ENCODE measurements at regions not wholly inside any gene's neighbourhood (a gene's known extent, or its start where the extent isn't known, plus 50 kb on each side); places are given as distances from the start of the nearest gene placed in this dataset.

GRCh38 chr15:55044162-55044561 lies 152.6 kb downstream of the RSL24D1 start:
- H3K4me3 ChIP-seq (ENCODE audit: low read depth, low read length): no peak overlapping the region
- no peaks in the 10 kb centered on the region for H3K36me3 ChIP-seq
- no peaks in the 10 kb centered on the region for H3K9me3 ChIP-seq
- no peaks in the 10 kb centered on the region for H3K27me3 ChIP-seq
- H3K4me1 ChIP-seq: no peaks in the 10 kb centered on the region
- TF ChIP-seq CTCF (IDR thresholded peaks at IDR 0.05; ENCODE audit: low read depth, low read length): no peak
- DNase-seq: no peak

GRCh38 chr15:55037071-55037470 lies 159.7 kb downstream of the RSL24D1 start:
- H3K36me3 ChIP-seq: no peaks in the 10 kb centered on the region
- H3K4me3 ChIP-seq (ENCODE audit: low read depth, low read length): no peak overlapping the region
- no peak for TF ChIP-seq CTCF (IDR thresholded peaks at IDR 0.05; ENCODE audit: low read depth, low read length)
- no peaks in the 10 kb centered on the region for H3K9me3 ChIP-seq
- no peaks in the 10 kb centered on the region for H3K27me3 ChIP-seq
- no peaks in the 10 kb centered on the region for H3K4me1 ChIP-seq
- no peak for DNase-seq

- Histone ChIP-seq H3K36me3 (no peaks in the 10 kb centered on the region), H3K4me1 (no peaks in the 10 kb centered on the region), H3K9me3 (no peaks in the 10 kb centered on the region), H3K27me3 (no peaks in the 10 kb centered on the region), H3K4me3 (ENCODE audit: low read depth, low read length) (no peak overlapping the region)
- TF ChIP-seq CTCF (IDR thresholded peaks at IDR 0.05; ENCODE audit: low read depth, low read length): no peak
- no peak for DNase-seq
Observed at GRCh38 chr15:55035749-55036148, 161.0 kb downstream of the RSL24D1 start.

- Histone ChIP-seq H3K27me3 (no peaks in the 10 kb centered on the region), H3K36me3 (no peaks in the 10 kb centered on the region), H3K9me3 (no peaks in the 10 kb centered on the region), H3K4me3 (ENCODE audit: low read depth, low read length) (no peak overlapping the region), H3K4me1 (no peaks in the 10 kb centered on the region)
- TF ChIP-seq CTCF (IDR thresholded peaks at IDR 0.05; ENCODE audit: low read depth, low read length): no peak
- no peak for DNase-seq
Observed at GRCh38 chr15:55033574-55033973, 163.2 kb downstream of the RSL24D1 start.

- Histone ChIP-seq H3K4me1 (no peaks in the 10 kb centered on the region), H3K36me3 (no peaks in the 10 kb centered on the region), H3K4me3 (ENCODE audit: low read depth, low read length) (no peak overlapping the region), H3K9me3 (no peaks in the 10 kb centered on the region), H3K27me3 (no peaks in the 10 kb centered on the region)
- DNase-seq: no peak
- TF ChIP-seq CTCF (IDR thresholded peaks at IDR 0.05; ENCODE audit: low read depth, low read length): no peak
Observed at GRCh38 chr15:55031727-55032126, 165.0 kb downstream of the RSL24D1 start.

GRCh38 chr15:55026381-55026780 lies 170.4 kb downstream of the RSL24D1 start:
- H3K4me3 ChIP-seq (ENCODE audit: low read depth, low read length): no peak overlapping the region

More at GRCh38 chr15:55026381-55026780, 170.4 kb downstream of the RSL24D1 start:
- H3K36me3 ChIP-seq: no peaks in the 10 kb centered on the region
- DNase-seq: no peak
- no peaks in the 10 kb centered on the region for H3K9me3 ChIP-seq
- TF ChIP-seq CTCF (IDR thresholded peaks at IDR 0.05; ENCODE audit: low read depth, low read length): no peak
- no peaks in the 10 kb centered on the region for H3K27me3 ChIP-seq
- H3K4me1 ChIP-seq: no peaks in the 10 kb centered on the region
